H9 (cell line): ENCODE measurements at regions not wholly inside any gene's neighbourhood (a gene's known extent, or its start where the extent isn't known, plus 50 kb on each side); places are given as distances from the start of the nearest gene placed in this dataset.

Source experiments
- DNase-seq: peaks from one replicate; pipeline ENCODE4 v3.0.0-alpha.2; 2017
- H2AFZ ChIP-seq: one replicate; pipeline ENCODE4 v1.6.1; 2013; ENCODE audit warnings: mild to moderate bottlenecking, low read length, control low read depth, moderate library complexity
- H2AK5ac ChIP-seq: 2 replicates; pipeline ENCODE4 v1.6.1; 2013; ENCODE audit warnings: low read length, control low read depth, mixed read lengths; ENCODE audit not compliant: insufficient read length
- H2BK120ac ChIP-seq: one replicate; pipeline ENCODE4 v1.6.1; 2013; ENCODE audit warnings: low read depth, mild to moderate bottlenecking, low read length, control low read depth, inconsistent platforms; ENCODE audit not compliant: poor library complexity, severe bottlenecking
- H2BK12ac ChIP-seq: 2 replicates; pipeline ENCODE4 v1.6.1; 2013; ENCODE audit warnings: low read length, control low read depth, mixed read lengths, low read depth; ENCODE audit not compliant: insufficient read length
- H2BK15ac ChIP-seq: 2 replicates; pipeline ENCODE4 v1.6.1; 2013; ENCODE audit warnings: low read depth, low read length, control low read depth
- H2BK20ac ChIP-seq: one replicate; pipeline ENCODE4 v1.6.1; 2013; ENCODE audit warnings: low read depth, mild to moderate bottlenecking, low read length, control low read depth, inconsistent platforms; ENCODE audit not compliant: poor library complexity, severe bottlenecking
- H2BK5ac ChIP-seq: 2 replicates; pipeline ENCODE4 v1.6.1; 2013; ENCODE audit warnings: low read length, control low read depth, mixed read lengths; ENCODE audit not compliant: insufficient read length
- H3K14ac ChIP-seq: 2 replicates; pipeline ENCODE4 v1.6.1; 2013; ENCODE audit warnings: low read length, control low read depth; ENCODE audit not compliant: insufficient read depth
- H3K18ac ChIP-seq: 2 replicates; pipeline ENCODE4 v1.6.1; 2013; ENCODE audit warnings: low read depth, mild to moderate bottlenecking, mixed read lengths, low read length, control low read depth; ENCODE audit not compliant: insufficient read length
- H3K23ac ChIP-seq: 2 replicates; pipeline ENCODE4 v1.6.1; 2013; ENCODE audit warnings: low read length, control low read depth, mixed read lengths, low read depth; ENCODE audit not compliant: insufficient read length
- H3K23me2 ChIP-seq: 2 replicates; pipeline ENCODE4 v1.6.1; 2013; ENCODE audit warnings: low read depth, mild to moderate bottlenecking, mixed read lengths, low read length, control low read depth; ENCODE audit not compliant: insufficient read length, poor library complexity, severe bottlenecking
- H3K27ac ChIP-seq: 2 replicates; pipeline ENCODE4 v1.5.1; 2013; ENCODE audit warnings: low read length, control low read depth, mixed read lengths, low read depth; ENCODE audit not compliant: insufficient read length
- H3K27me3 ChIP-seq: 2 replicates; pipeline ENCODE4 v1.6.1; 2013; ENCODE audit warnings: low read length, control low read depth, inconsistent platforms; ENCODE audit not compliant: insufficient read depth
- H3K4ac ChIP-seq: 2 replicates; pipeline ENCODE4 v1.6.1; 2013; ENCODE audit warnings: low read depth, mild to moderate bottlenecking, control low read depth, inconsistent platforms, low read length, moderate library complexity
- H3K4me1 ChIP-seq: 2 replicates; pipeline ENCODE4 v1.6.1; 2013; ENCODE audit warnings: low read length, control low read depth, inconsistent platforms; ENCODE audit not compliant: insufficient read depth
- H3K4me2 ChIP-seq: 2 replicates; pipeline ENCODE4 v1.6.1; 2013; ENCODE audit warnings: low read length, control low read depth, mixed read lengths; ENCODE audit not compliant: insufficient read length, insufficient read depth
- H3K56ac ChIP-seq: 2 replicates; pipeline ENCODE4 v1.6.1; 2013; ENCODE audit warnings: low read depth, mild to moderate bottlenecking, mixed read lengths, low read length, control low read depth; ENCODE audit not compliant: insufficient read length
- H3K79me1 ChIP-seq: 2 replicates; pipeline ENCODE4 v1.6.1; 2013; ENCODE audit warnings: low read depth, mild to moderate bottlenecking, moderate library complexity, low read length, control low read depth, inconsistent platforms; ENCODE audit not compliant: insufficient read depth, poor library complexity, severe bottlenecking
- H3K79me2 ChIP-seq: 2 replicates; pipeline ENCODE4 v1.6.1; 2013; ENCODE audit warnings: low read length, control low read depth, inconsistent platforms; ENCODE audit not compliant: insufficient read depth
- H3K9ac ChIP-seq: 2 replicates; pipeline ENCODE4 v1.6.1; 2013; ENCODE audit warnings: low read length, control low read depth, mixed read lengths; ENCODE audit not compliant: insufficient read length; ENCODE audit errors: extremely low read depth
- H3K9me3 ChIP-seq: one replicate; pipeline ENCODE4 v1.6.1; 2013; ENCODE audit warnings: low read depth, low read length, inconsistent platforms; ENCODE audit not compliant: control insufficient read depth
- H3T11ph ChIP-seq: one replicate; pipeline ENCODE4 v1.6.1; 2013; ENCODE audit warnings: mild to moderate bottlenecking, low read length, control low read depth, inconsistent platforms
- H4K20me1 ChIP-seq: one replicate; pipeline ENCODE4 v1.6.1; 2013; ENCODE audit not compliant: control insufficient read depth, insufficient read length, insufficient read depth
- H4K5ac ChIP-seq: 2 replicates; pipeline ENCODE4 v1.6.1; 2013; ENCODE audit warnings: low read depth, mild to moderate bottlenecking, mixed read lengths, low read length, control low read depth; ENCODE audit not compliant: insufficient read length
- H4K8ac ChIP-seq: replicated peaks from 2 replicates; pipeline ENCODE4 v1.6.1; 2013; ENCODE audit warnings: low read length, control low read depth, mixed read lengths, low read depth; ENCODE audit not compliant: insufficient read length
- H4K91ac ChIP-seq: 2 replicates; pipeline ENCODE4 v1.6.1; 2013; ENCODE audit warnings: low read depth, mild to moderate bottlenecking, moderate library complexity, mixed read lengths, low read length, control low read depth; ENCODE audit not compliant: insufficient read length
- H3K27ac Mint-ChIP-seq, 3 experiments: 2 replicates in 2 of 3; 3 replicates in 1 of 3; pipeline ENCODE4 v1.8.0; 2020 to 2021; ENCODE audit warnings: mixed read lengths in 3 of 3, mild to moderate bottlenecking in 1 of 3, moderate library complexity in 1 of 3
- H3K27me3 Mint-ChIP-seq: 2 replicates; pipeline ENCODE4 v1.8.0; 2021; ENCODE audit warnings: low read depth, mild to moderate bottlenecking, moderate library complexity, mixed read lengths
- H3K36me3 Mint-ChIP-seq, 3 experiments: 2 replicates in 2 of 3; 3 replicates in 1 of 3; pipeline ENCODE4 v1.8.0; 2020 to 2021; ENCODE audit warnings: low read depth in 3 of 3, mixed read lengths in 3 of 3; ENCODE audit not compliant: insufficient read depth in 1 of 3
- H3K4me1 Mint-ChIP-seq, 2 experiments: 2 replicates each; pipeline ENCODE4 v1.8.0; 2020; ENCODE audit warnings: mixed read lengths in 2 of 2
- H3K4me3 Mint-ChIP-seq, 2 experiments: 2 replicates in 1 of 2; 3 replicates in 1 of 2; pipeline ENCODE4 v1.8.0; 2020 to 2021; ENCODE audit warnings: mild to moderate bottlenecking in 2 of 2, mixed read lengths in 2 of 2, moderate library complexity in 1 of 2
- H3K9me3 Mint-ChIP-seq, 2 experiments: 2 replicates in 1 of 2; 3 replicates in 1 of 2; pipeline ENCODE4 v1.8.0; 2020; ENCODE audit warnings: mild to moderate bottlenecking in 2 of 2, mixed read lengths in 2 of 2, moderate library complexity in 1 of 2
- CTCF ChIP-seq: fragments of 200-600 bp; sonication (generic); conservative IDR thresholded peaks from 3 replicates; pipeline ENCODE4 v1.8.0; 2021; ENCODE audit warnings: antibody characterized with exemption, mild to moderate bottlenecking
- WGBS: extraction: QIAGEN DNeasy Blood & Tissue Kit; methylation state at CpG from one replicate; pipeline ENCODE4 v1.1.7; 2013; ENCODE audit warnings: missing lambda C conversion rate, low lambda C conversion rate, mixed read lengths; ENCODE audit not compliant: insufficient read length; ENCODE audit errors: extremely low coverage; 5-methylcytosine and 5-hydroxymethylcytosine counted together

GRCh38 chr10:58998924-58999713 lies 177.3 kb upstream of the PHYHIPL start:
- TF ChIP-seq CTCF, result no peak
- Histone ChIP-seq H3K79me2 (no peaks in the 10 kb centered on the region), H3K27ac (no peak overlapping the region), H3K4me1 (no peaks in the 10 kb centered on the region), H3K56ac (no peak overlapping the region), H3K18ac (no peak overlapping the region), H3K9me3 (no peaks in the 10 kb centered on the region), H3K27me3 (no peaks in the 10 kb centered on the region), H4K5ac (no peak overlapping the region), H4K91ac (no peak overlapping the region), H2BK12ac (no peak overlapping the region), H3K14ac (no peak overlapping the region), H3K4me2 (no peak overlapping the region), H2BK120ac (no peak overlapping the region), H2BK15ac (no peak overlapping the region), H3K79me1 (no peaks in the 10 kb centered on the region), H2AK5ac (no peak overlapping the region), H2AFZ (no peak overlapping the region), H3K23me2 (no peaks in the 10 kb centered on the region), H3K4ac (no peak overlapping the region), H2BK5ac (no peak overlapping the region), H3K9ac (no peak overlapping the region), H3K23ac (no peak overlapping the region), H4K8ac (no peak overlapping the region), H2BK20ac (no peak overlapping the region), H4K20me1 (no peaks in the 10 kb centered on the region), H3T11ph (no peak overlapping the region)
- no peaks in the 10 kb centered on the region for H3K4me1 Mint-ChIP-seq
- DNase-seq, result no peak
- H3K9me3 Mint-ChIP-seq, result no peaks in the 10 kb centered on the region
- no peak overlapping the region for H3K27ac Mint-ChIP-seq
- peaks cover 2% of the 10 kb centered on the region; the same call in 1 of the 2 replicates for H3K27me3 Mint-ChIP-seq
- WGBS, result no CpG with 5 or more reads among the region's 8 CpGs
- no peaks in the 10 kb centered on the region for H3K36me3 Mint-ChIP-seq
- H3K4me3 Mint-ChIP-seq, result no peak overlapping the region
